HT1080 (cell line): ENCODE measurements at regions not wholly inside any gene's neighbourhood (a gene's known extent, or its start where the extent isn't known, plus 50 kb on each side); places are given as distances from the start of the nearest gene placed in this dataset.

Experiments
- DNase-seq: peaks from one replicate; pipeline ENCODE4 v3.0.0-alpha.2; 2015; ENCODE audit warnings: low read depth

DNA sequence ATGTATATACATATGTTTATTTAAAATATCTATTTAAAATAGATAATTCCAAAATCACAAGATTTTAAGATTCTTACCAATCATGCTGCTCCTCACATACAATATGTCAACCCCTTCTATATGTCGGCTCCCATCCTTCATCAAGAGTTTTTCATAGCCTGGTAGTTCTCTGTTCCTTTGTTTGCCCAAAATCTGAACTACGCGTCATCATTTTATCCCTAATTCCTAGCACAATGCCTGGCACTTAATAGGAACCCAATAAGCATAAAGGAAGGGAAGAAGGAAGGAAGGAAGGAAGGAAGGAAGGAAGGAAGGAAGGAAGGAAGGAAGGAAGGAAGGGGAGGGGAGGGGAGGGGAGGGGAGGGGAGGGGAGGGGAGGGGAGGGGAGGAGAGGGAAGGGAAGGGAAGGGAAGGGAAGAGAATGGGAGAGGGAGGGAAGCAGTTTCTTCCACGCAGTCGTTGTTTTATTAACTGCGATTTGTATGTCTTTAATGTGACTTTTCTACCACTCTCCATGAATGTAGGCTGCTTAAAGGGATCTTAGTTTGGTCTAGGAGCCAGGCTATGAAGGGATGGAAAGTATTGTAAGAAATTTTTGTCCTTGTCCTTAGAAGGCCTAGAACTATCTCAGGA lies 83.3 kb upstream of the PCGF5 start:
- no peak for DNase-seq

DNA sequence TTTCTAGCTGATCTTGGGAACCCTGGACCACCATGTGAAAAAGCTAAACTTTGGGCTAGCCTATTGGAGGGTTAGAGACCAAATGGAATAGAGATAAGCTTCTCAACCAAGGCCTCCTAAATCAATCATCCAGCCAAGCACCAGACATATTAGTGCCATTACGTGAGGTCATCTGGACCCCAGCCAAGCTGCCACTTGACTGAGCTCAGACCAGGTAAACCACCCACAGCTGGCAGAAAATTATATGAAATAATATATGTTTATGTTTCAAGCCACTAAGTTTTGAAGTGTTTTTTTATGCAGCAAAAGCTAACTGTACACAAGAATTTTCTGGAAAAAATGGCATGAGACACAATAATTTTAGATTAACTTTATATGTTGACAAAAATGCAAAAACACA lies 82.6 kb upstream of the PCGF5 start:
- DNase-seq: no peak

DNA sequence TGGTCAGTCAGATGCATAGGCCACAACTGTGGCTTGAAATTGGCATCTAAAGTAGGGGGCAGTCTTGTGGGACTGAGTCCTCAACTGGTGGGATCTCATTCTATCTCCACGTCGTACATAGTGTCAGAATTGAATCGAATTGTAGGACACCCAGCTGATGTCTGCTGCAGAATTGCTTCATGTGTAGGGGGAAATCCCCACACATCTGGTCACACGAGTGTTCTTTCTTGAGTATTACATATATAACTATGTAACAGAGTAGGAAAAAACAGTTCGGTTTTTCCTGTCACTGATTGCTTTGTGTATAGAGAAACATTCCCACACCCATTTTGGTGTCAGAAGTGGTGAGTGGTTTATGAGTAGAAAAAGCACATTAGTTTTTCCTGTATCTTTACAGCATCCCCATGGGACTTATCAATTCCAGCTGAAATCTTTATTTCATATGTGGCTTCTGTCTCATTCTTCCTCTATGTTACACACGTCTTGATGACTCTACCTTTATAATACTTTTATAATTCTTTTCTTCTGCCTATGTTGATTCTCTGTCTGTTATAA lies 79.4 kb upstream of the PCGF5 start:
- no peak for DNase-seq

- no peak for DNase-seq
Measured at GRCh38 chr10:91144961-91145360, 75.5 kb upstream of the PCGF5 start.

DNA sequence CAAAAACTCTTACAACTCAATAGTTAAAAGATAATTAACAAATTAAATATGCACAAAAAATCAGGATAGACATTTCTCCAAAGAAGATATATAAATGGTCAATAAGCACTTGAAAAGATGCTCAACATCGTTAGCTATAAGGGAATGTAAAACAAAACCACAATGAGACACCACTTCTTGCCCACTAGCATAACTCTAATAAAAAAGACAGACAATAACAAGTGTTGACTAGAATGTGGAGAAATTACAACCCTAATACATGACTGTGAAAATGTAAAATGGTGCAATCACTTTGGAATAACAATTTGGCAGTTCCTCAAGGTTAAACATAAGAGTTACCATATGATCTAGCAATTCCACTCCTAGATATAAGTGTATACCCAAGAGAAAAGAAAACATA lies 74.3 kb upstream of the PCGF5 start:
- no peak for DNase-seq

DNA sequence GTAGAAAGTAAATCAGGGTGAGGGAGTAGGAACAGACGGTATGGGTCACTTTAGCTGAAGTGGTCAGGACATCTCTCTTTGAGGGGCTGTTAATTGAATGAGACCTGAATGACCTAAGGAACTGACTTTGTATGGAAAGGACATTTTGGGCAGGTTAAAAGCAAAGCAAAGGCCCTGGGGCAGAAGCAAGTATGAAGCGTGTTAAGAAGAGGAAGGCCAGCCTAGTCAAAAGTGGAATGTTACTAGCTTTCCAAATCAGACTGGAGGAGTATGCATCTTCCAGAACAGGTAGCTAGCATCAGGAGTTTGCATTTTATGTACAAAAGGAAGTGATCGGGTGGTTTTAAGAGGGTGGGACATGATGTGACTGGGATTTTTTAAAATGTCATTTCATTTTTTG lies 70.9 kb upstream of the PCGF5 start:
- no peak for DNase-seq

DNA sequence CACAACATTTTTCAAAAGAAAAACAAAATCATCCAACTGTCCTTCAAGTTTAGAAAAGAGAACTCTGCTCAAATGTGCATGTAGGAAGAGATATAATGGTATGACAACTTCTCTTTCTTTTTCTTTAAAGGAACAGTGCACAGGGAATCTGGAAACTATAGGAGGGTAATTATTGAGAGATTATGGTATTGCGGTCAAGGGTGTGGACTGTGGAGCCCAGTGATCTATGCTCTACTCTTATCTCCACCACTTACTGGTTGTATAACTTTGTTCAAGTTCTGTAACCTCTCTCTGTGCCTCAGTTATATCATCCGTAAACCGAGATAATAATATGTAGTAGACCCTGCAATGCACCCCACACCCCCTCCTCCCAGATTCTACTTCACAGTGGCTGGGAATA lies 69.8 kb upstream of the PCGF5 start:
- DNase-seq: no peak

GRCh38 chr10:91153508-91153907 lies 67.0 kb upstream of the PCGF5 start:
- DNase-seq: no peak

DNA sequence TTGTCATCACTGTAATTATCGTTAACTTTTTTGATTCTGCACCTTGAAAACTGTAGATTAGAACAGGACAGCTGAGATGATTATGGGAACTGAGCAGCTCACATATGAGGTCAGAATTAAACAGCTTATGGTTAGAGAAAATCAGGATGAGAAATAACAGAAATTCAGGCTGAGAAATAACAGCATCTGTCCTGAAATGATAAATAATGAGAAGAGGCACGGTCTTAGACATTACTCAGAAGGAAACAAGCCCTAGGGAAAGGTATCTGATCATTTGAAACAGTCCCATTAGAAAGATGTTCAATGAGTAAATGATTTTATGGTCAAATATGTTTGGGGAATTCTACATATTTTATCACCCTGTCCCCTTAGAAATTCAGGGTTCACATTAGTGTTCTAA lies 65.6 kb upstream of the PCGF5 start:
- DNase-seq: no peak

GRCh38 chr10:91156196-91156595 lies 64.3 kb upstream of the PCGF5 start:
- DNase-seq: no peak

- DNase-seq: no peak
Measured at GRCh38 chr10:91159254-91159783, 61.1 kb upstream of the PCGF5 start.

- DNase-seq: peak; percentile 18
Measured at GRCh38 chr10:91162050-91162494, 58.4 kb upstream of the PCGF5 start.

DNA sequence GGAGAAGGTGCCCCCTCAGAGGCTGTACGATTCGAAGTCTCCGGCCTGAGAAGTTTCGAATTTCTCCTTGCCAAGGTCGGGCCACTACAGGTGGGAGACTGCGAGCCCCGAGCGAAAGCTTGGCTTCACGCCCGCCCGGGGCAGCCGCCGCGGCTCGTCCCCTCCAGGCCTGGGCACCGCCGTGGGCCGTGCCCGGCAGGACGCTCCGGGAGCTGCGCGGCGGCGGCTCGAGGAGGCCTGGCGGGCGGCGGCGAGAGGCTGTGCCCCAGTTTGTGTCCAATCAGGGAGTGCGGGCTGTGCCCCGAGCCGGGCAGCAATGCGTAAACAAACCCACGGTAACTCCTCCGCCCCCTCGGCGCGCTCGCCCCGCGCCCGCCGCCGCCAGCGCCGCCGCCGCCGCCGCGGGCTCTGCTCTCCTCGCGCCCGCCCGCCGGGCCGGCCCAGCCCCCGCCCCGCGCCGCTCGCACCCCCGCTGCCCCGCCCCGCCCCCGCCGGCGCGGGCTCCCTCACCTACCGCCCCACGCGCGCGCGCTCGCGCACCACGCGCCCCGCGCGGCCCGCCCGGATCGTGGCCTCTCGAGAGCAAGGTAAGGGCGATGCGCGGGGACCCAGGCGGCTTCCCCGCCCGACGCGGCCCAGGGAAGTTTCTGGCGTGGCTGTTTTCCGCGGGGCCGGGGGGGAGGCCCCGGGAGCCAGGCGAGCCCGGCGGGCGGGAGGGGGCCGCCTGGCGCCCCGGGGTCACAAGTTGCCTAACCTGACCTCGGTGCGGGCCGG lies 57.8 kb upstream of the PCGF5 start:
- peak; percentile 39 for DNase-seq

- peak; percentile 55 for DNase-seq
Measured at GRCh38 chr10:91163269-91163868, 57.1 kb upstream of the PCGF5 start.

DNA sequence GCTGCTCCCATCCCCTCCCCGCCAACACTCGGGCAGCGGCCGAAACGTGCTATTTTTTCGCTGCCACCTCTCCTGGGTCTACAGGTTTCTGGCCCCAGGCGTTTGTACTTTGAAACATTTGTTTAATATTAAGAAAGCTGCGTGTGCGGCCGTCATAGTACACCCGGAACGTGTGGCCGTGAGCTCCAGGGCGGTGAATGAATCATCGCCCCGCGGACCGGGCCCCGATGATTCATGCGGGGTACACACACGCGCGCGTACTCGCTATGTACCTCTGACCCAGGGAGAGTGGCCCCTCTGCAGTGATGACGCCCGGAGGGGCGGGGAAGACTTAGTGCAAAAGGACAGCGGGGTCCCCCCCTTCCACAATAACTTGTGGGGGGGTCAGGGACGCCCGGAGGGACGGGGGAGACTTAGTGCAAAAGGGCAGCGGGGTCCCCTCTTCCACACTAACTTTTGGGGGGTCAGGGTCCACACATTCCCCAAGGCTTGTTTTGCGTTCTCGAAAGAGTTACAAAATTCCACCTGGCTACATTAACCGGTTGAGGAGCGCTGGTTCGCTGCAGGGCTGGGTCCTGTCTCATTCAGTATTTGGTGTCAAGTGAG lies 56.5 kb upstream of the PCGF5 start:
- peak; percentile 62 for DNase-seq

GRCh38 chr10:91164520-91165065 lies 55.9 kb upstream of the PCGF5 start:
- no peak for DNase-seq

DNA sequence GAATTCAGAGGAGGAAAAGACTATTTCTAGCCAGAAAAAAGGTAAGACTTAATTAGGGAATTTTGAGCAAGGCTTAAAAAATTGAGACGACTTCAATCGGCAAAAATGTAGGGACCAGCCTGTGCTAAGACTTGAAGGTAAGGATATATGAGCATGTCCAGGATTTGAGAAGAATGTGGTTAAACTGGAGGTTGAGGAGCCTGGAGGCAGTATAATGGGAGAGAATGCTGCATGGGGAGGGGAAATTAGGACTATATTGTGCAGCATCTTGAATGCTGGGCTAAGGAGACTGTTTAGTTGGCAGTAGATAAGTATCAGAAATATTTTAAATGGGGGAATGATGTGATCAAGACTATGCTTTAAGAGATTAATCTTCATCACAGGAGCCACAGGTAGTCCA lies 53.1 kb upstream of the PCGF5 start:
- no peak for DNase-seq

DNA sequence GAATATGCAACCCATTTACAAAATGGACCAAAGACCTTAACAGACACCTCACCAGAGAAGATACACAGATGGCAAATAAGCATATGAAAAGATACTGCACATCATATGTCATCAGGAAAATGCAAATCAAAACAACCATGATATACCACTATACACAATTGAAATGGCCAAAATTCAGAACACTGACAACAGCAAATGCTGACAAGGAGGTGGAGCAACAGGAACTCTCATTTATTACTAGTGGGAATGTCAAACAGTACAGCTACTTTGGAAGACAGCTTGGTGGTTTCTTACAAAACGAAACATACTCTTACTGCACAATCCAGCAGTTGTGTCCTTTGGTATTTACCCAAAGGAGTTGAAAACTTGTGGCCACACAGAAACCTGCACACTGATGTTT lies 50.0 kb upstream of the PCGF5 start:
- DNase-seq: no peak
